ENCODE measurements at regions not wholly inside any gene's neighbourhood (a gene's known extent, or its start where the extent isn't known, plus 50 kb on each side); places are given as distances from the start of the nearest gene placed in this dataset.

- peak; percentile 73 for DNase-seq
Observed at GRCh38 chr2:63658176-63658968, 69.6 kb downstream of the MDH1 start.

- DNase-seq = no peak
Observed at GRCh38 chr2:63660060-63660459, 71.3 kb downstream of the MDH1 start.

- DNase-seq = peak; percentile 48
Observed at GRCh38 chr2:63661076-63661475, 72.3 kb downstream of the MDH1 start.

- no peak for DNase-seq
Observed at GRCh38 chr2:63662028-63662804, 73.5 kb downstream of the MDH1 start.

- peak; percentile 16 for DNase-seq
Observed at GRCh38 chr2:63663013-63663864, 74.5 kb downstream of the MDH1 start.

GRCh38 chr2:63665091-63665490 lies 76.3 kb downstream of the MDH1 start:
- DNase-seq = no peak

GRCh38 chr2:63665846-63666475 lies 77.2 kb downstream of the MDH1 start:
- DNase-seq = no peak

- no peak for DNase-seq
Observed at GRCh38 chr2:63667132-63667700, 78.5 kb downstream of the MDH1 start.

GRCh38 chr2:63668000-63668399 lies 79.2 kb downstream of the MDH1 start:
- no peak for DNase-seq

GRCh38 chr2:63668466-63668865 lies 79.7 kb downstream of the MDH1 start:
- no peak for DNase-seq

GRCh38 chr2:63669596-63669995 lies 80.8 kb downstream of the MDH1 start:
- DNase-seq = no peak

GRCh38 chr2:63673865-63674533 lies 85.2 kb downstream of the MDH1 start:
- DNase-seq = no peak

GRCh38 chr2:63675026-63675425 lies 86.3 kb downstream of the MDH1 start:
- no peak for DNase-seq

- no peak for DNase-seq
Observed at GRCh38 chr2:63676135-63676534, 87.4 kb downstream of the MDH1 start.

- no peak for DNase-seq
Observed at GRCh38 chr2:63678085-63678484, 89.3 kb downstream of the MDH1 start.

- no peak for DNase-seq
Observed at GRCh38 chr2:63678551-63678950, 89.8 kb downstream of the MDH1 start.

- DNase-seq = no peak
Observed at GRCh38 chr2:63679252-63679855, 90.6 kb downstream of the MDH1 start.

GRCh38 chr2:63680455-63680854 lies 91.7 kb downstream of the MDH1 start:
- no peak for DNase-seq

- DNase-seq = no peak
Observed at GRCh38 chr2:63681896-63682295, 93.1 kb downstream of the MDH1 start.

- DNase-seq = peak; percentile 68
Observed at GRCh38 chr2:63692002-63692606, 103.3 kb downstream of the MDH1 start.

- no peak for DNase-seq
Observed at GRCh38 chr2:63695583-63695982, 106.8 kb downstream of the MDH1 start.
